Vagina (tissue), 2 donors: ENCODE measurements at regions not wholly inside any gene's neighbourhood (a gene's known extent, or its start where the extent isn't known, plus 50 kb on each side); places are given as distances from the start of the nearest gene placed in this dataset.

Experiments
- POLR2A ChIP-seq, 2 donors: fragments of 450-650 bp; IDR thresholded peaks; one replicate each; pipeline ENCODE4 v1.6.1; 2017; ENCODE audit warnings: antibody characterized with exemption in 2 of 2, mild to moderate bottlenecking in 2 of 2, moderate library complexity in 2 of 2
- TF ChIP-seq, protein P1 (sequence below), 3 experiments: fragments of 450-650 bp in 2 of 3; fragments of 200-600 bp in 1 of 3; sonication (generic) in 1 of 3; IDR thresholded peaks; one replicate each; pipeline ENCODE4 v1.5.1; 2017 to 2019; ENCODE audit warnings: antibody characterized with exemption in 3 of 3, mild to moderate bottlenecking in 2 of 3, moderate library complexity in 2 of 3

- TF ChIP-seq, protein P1, sequence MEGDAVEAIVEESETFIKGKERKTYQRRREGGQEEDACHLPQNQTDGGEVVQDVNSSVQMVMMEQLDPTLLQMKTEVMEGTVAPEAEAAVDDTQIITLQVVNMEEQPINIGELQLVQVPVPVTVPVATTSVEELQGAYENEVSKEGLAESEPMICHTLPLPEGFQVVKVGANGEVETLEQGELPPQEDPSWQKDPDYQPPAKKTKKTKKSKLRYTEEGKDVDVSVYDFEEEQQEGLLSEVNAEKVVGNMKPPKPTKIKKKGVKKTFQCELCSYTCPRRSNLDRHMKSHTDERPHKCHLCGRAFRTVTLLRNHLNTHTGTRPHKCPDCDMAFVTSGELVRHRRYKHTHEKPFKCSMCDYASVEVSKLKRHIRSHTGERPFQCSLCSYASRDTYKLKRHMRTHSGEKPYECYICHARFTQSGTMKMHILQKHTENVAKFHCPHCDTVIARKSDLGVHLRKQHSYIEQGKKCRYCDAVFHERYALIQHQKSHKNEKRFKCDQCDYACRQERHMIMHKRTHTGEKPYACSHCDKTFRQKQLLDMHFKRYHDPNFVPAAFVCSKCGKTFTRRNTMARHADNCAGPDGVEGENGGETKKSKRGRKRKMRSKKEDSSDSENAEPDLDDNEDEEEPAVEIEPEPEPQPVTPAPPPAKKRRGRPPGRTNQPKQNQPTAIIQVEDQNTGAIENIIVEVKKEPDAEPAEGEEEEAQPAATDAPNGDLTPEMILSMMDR (IDR thresholded peaks at IDR 0.05), result no peak
- no peak for TF ChIP-seq POLR2A (IDR thresholded peaks at IDR 0.05)
These were observed 88.8 kb upstream of the IPO9 start for GRCh38 chr1:201740086-201740541.
